Keratinocyte (primary cell): ENCODE measurements at regions not wholly inside any gene's neighbourhood (a gene's known extent, or its start where the extent isn't known, plus 50 kb on each side); places are given as distances from the start of the nearest gene placed in this dataset.
"Not testable (repeated sequence)": the region's sequence is repeated elsewhere in the genome, so short reads cannot be mapped to it uniquely, and the experiment has no call there.

Experiments used
- DNase-seq: peaks from one replicate; pipeline ENCODE4 v3.0.0-alpha.2; 2011; ENCODE audit warnings: low read depth, missing footprints, low spot score
- FAIRE-seq: peaks from 2 replicates; lab custom pipeline; 2011; peaks lifted over from hg19 to GRCh38; lab: Jason Lieb, UNC
- H2AFZ ChIP-seq: 2 replicates; pipeline ENCODE4 v1.6.0; 2012; ENCODE audit warnings: low read length, control low read depth, inconsistent platforms; ENCODE audit not compliant: control insufficient read depth
- H3K27ac ChIP-seq: 2 replicates; pipeline ENCODE4 v1.5.1; 2011; ENCODE audit warnings: low read length; ENCODE audit not compliant: control insufficient read depth, insufficient read depth
- H3K27me3 ChIP-seq: 3 replicates; pipeline ENCODE4 v1.6.0; 2011; ENCODE audit warnings: low read length; ENCODE audit not compliant: control insufficient read depth, insufficient read depth; ENCODE audit errors: extremely low read depth
- H3K36me3 ChIP-seq, 2 experiments: 2 replicates in 1 of 2; 3 replicates in 1 of 2; pipeline ENCODE4 v1.5.1; 2011; ENCODE audit warnings: low read length in 2 of 2, mild to moderate bottlenecking in 1 of 2; ENCODE audit not compliant: control insufficient read depth in 2 of 2, insufficient read depth in 2 of 2; ENCODE audit errors: extremely low read depth in 1 of 2
- H3K4me1 ChIP-seq: 3 replicates; pipeline ENCODE4 v1.5.1; 2011; ENCODE audit warnings: low read length; ENCODE audit not compliant: control insufficient read depth, insufficient read depth; ENCODE audit errors: extremely low read depth
- H3K4me2 ChIP-seq: 3 replicates; pipeline ENCODE4 v1.6.0; 2011; ENCODE audit warnings: low read depth, low read length; ENCODE audit not compliant: control insufficient read depth, insufficient read depth; ENCODE audit errors: extremely low read depth
- H3K4me3 ChIP-seq, 3 experiments: fragments of 200-600 bp in 1 of 3; sonication (generic) in 1 of 3; 2 replicates in 2 of 3; 3 replicates in 1 of 3; pipeline ENCODE4 v1.5.1; 2011 to 2016; ENCODE audit warnings: low read length in 3 of 3, mild to moderate bottlenecking in 3 of 3, control low read depth in 2 of 3, inconsistent platforms in 1 of 3, low read depth in 1 of 3, mixed read lengths in 1 of 3, mixed run types in 1 of 3, moderate library complexity in 1 of 3; ENCODE audit not compliant: control insufficient read depth in 2 of 3, insufficient read depth in 2 of 3; ENCODE audit errors: extremely low read depth in 1 of 3
- H3K79me2 ChIP-seq: 2 replicates; pipeline ENCODE4 v1.6.0; 2012; ENCODE audit warnings: low read length; ENCODE audit not compliant: control insufficient read depth, insufficient read depth
- H3K9ac ChIP-seq: 3 replicates; pipeline ENCODE4 v1.6.0; 2011; ENCODE audit warnings: low read length; ENCODE audit not compliant: control insufficient read depth, insufficient read depth; ENCODE audit errors: extremely low read depth
- H3K9me1 ChIP-seq: 3 replicates; pipeline ENCODE4 v1.6.0; 2011; ENCODE audit warnings: low read length; ENCODE audit not compliant: control insufficient read depth, insufficient read depth; ENCODE audit errors: extremely low read depth
- H3K9me3 ChIP-seq: 2 replicates; pipeline ENCODE4 v1.5.1; 2012; ENCODE audit warnings: low read depth, low read length; ENCODE audit not compliant: control insufficient read depth
- H4K20me1 ChIP-seq: 3 replicates; pipeline ENCODE4 v1.6.0; 2011; ENCODE audit warnings: low read length; ENCODE audit not compliant: control insufficient read depth, insufficient read depth; ENCODE audit errors: extremely low read depth
- CTCF ChIP-seq, 3 experiments: IDR thresholded peaks in 1 of 3; conservative IDR thresholded peaks in 1 of 3; optimal IDR thresholded peaks in 1 of 3; 2 replicates in 2 of 3; 3 replicates in 1 of 3; pipeline versions ENCODE3 to v1.5.1; 2011; ENCODE audit warnings: low read length in 3 of 3, mild to moderate bottlenecking in 3 of 3, moderate library complexity in 2 of 3, control low read depth in 1 of 3, inconsistent platforms in 1 of 3; ENCODE audit not compliant: insufficient read depth in 2 of 3; ENCODE audit errors: extremely low read depth in 1 of 3
- EZH2 ChIP-seq: IDR thresholded peaks from one replicate; pipeline ENCODE4 v1.6.1; 2012; ENCODE audit warnings: inconsistent platforms, mild to moderate bottlenecking, low read length, moderate library complexity
- dilution Hi-C: fragments of 300-500 bp; cut with MboI; formaldehyde crosslinking; loops from one replicate; pipeline ENCODE4 v1.7.0; 2020; ENCODE audit warnings: low sequenced_read_pairs; ENCODE audit not compliant: extremely low pct_ligation_motif_present

- FAIRE-seq (no peak), DNase-seq (no peak)
- no peaks in the 10 kb centered on the region for H3K4me1 ChIP-seq
- no peak overlapping the region for H3K27ac ChIP-seq
- H3K9me1 ChIP-seq: no peaks in the 10 kb centered on the region
- no peak overlapping the region for H3K4me2 ChIP-seq
- no peaks in the 10 kb centered on the region for H3K79me2 ChIP-seq
- TF ChIP-seq EZH2 (no peak), CTCF (optimal IDR thresholded peaks at IDR 0.05 in 1 of 3, IDR thresholded peaks at IDR 0.05 in 1 of 3, conservative IDR thresholded peaks at IDR 0.05 in 1 of 3; ENCODE audit: extremely low read depth in 1 of 3, insufficient read depth in 2 of 3, low read length in 3 of 3) (no peak)
- H3K4me3 ChIP-seq: no peak overlapping the region
- no peak overlapping the region for H3K9ac ChIP-seq
- no peak overlapping the region for H2AFZ ChIP-seq
- no peaks in the 10 kb centered on the region for H3K9me3 ChIP-seq
- no peaks in the 10 kb centered on the region for H3K27me3 ChIP-seq
- dilution Hi-C loops: no loop called here
- no peaks in the 10 kb centered on the region for H3K36me3 ChIP-seq
- H4K20me1 ChIP-seq: no peaks in the 10 kb centered on the region
Observed at GRCh38 chr6:140711019-140711613, 1336.7 kb upstream of the CITED2 start.

DNA sequence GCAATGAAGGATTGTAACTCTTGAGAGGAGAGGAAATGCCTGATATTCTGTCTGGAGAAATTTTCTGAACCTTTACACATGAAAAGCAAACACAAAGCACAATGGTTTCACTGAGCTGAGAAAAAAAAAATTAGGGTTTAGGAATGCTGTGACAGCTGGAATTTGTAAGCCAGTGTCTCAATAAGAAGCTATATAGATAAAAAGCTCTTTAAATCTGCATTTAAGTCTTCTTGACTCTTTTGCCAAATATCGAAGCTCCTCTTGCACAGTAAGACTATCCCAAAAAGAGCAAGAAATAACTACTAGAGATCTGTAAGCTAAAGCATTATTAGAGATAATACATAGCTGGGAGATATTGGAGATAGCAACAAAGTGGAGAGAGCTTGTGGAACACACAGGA, 1334.0 kb upstream of the CITED2 start:
- Histone ChIP-seq H3K4me2 (no peak overlapping the region), H3K4me3 (no peak overlapping the region), H3K27me3 (no peaks in the 10 kb centered on the region), H3K9me3 (no peaks in the 10 kb centered on the region), H3K79me2 (no peaks in the 10 kb centered on the region), H4K20me1 (no peaks in the 10 kb centered on the region), H3K4me1 (no peaks in the 10 kb centered on the region), H3K9me1 (no peaks in the 10 kb centered on the region), H3K27ac (no peak overlapping the region), H3K9ac (no peak overlapping the region), H3K36me3 (no peaks in the 10 kb centered on the region), H2AFZ (no peak overlapping the region)
- DNase-seq: no peak
- FAIRE-seq: no peak
- TF ChIP-seq EZH2: no peak
- TF ChIP-seq CTCF (optimal IDR thresholded peaks at IDR 0.05 in 1 of 3, IDR thresholded peaks at IDR 0.05 in 1 of 3, conservative IDR thresholded peaks at IDR 0.05 in 1 of 3; ENCODE audit: extremely low read depth in 1 of 3, insufficient read depth in 2 of 3, low read length in 3 of 3): no peak
- dilution Hi-C loops: no loop called here

DNA sequence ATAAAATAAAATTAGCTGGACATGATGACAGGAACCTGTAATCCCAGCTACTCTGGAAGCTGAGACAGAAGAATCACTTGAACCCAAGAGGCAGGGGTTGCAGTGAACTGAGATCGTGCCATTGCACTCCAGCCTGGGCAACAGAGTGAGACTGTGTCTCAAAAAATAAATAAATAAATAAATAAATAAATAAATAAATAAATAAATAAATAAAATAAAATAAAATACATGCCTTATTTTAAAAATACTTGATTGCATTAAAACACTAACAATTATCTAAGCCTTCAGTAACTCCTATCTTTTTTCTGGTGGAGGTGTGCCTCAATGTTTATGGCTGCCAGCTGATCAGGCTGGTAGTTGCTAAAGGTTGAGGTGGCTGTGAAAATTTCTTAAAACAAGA, 1329.6 kb upstream of the CITED2 start:
- H3K9ac ChIP-seq, H3K4me1 ChIP-seq, FAIRE-seq, H3K4me3 ChIP-seq, H3K9me3 ChIP-seq, DNase-seq, H3K4me2 ChIP-seq, H3K27ac ChIP-seq, dilution Hi-C loops, H3K27me3 ChIP-seq, H4K20me1 ChIP-seq, H3K9me1 ChIP-seq, H3K36me3 ChIP-seq, H3K79me2 ChIP-seq, H2AFZ ChIP-seq: not testable (repeated sequence)
